Keratinocyte (primary cell): ENCODE measurements at regions not wholly inside any gene's neighbourhood (a gene's known extent, or its start where the extent isn't known, plus 50 kb on each side); places are given as distances from the start of the nearest gene placed in this dataset.

Source experiments
- DNase-seq: peaks from one replicate; pipeline ENCODE4 v3.0.0-alpha.2; 2011; ENCODE audit warnings: low read depth, missing footprints, low spot score
- FAIRE-seq: peaks from 2 replicates; lab custom pipeline; 2011; peaks lifted over from hg19 to GRCh38; lab: Jason Lieb, UNC
- H2AFZ ChIP-seq: 2 replicates; pipeline ENCODE4 v1.6.0; 2012; ENCODE audit warnings: low read length, control low read depth, inconsistent platforms; ENCODE audit not compliant: control insufficient read depth
- H3K27ac ChIP-seq: 2 replicates; pipeline ENCODE4 v1.5.1; 2011; ENCODE audit warnings: low read length; ENCODE audit not compliant: control insufficient read depth, insufficient read depth
- H3K27me3 ChIP-seq: 3 replicates; pipeline ENCODE4 v1.6.0; 2011; ENCODE audit warnings: low read length; ENCODE audit not compliant: control insufficient read depth, insufficient read depth; ENCODE audit errors: extremely low read depth
- H3K36me3 ChIP-seq, 2 experiments: 2 replicates in 1 of 2; 3 replicates in 1 of 2; pipeline ENCODE4 v1.5.1; 2011; ENCODE audit warnings: low read length in 2 of 2, mild to moderate bottlenecking in 1 of 2; ENCODE audit not compliant: control insufficient read depth in 2 of 2, insufficient read depth in 2 of 2; ENCODE audit errors: extremely low read depth in 1 of 2
- H3K4me1 ChIP-seq: 3 replicates; pipeline ENCODE4 v1.5.1; 2011; ENCODE audit warnings: low read length; ENCODE audit not compliant: control insufficient read depth, insufficient read depth; ENCODE audit errors: extremely low read depth
- H3K4me2 ChIP-seq: 3 replicates; pipeline ENCODE4 v1.6.0; 2011; ENCODE audit warnings: low read depth, low read length; ENCODE audit not compliant: control insufficient read depth, insufficient read depth; ENCODE audit errors: extremely low read depth
- H3K4me3 ChIP-seq, 3 experiments: fragments of 200-600 bp in 1 of 3; sonication (generic) in 1 of 3; 2 replicates in 2 of 3; 3 replicates in 1 of 3; pipeline ENCODE4 v1.5.1; 2011 to 2016; ENCODE audit warnings: low read length in 3 of 3, mild to moderate bottlenecking in 3 of 3, control low read depth in 2 of 3, inconsistent platforms in 1 of 3, low read depth in 1 of 3, mixed read lengths in 1 of 3, mixed run types in 1 of 3, moderate library complexity in 1 of 3; ENCODE audit not compliant: control insufficient read depth in 2 of 3, insufficient read depth in 2 of 3; ENCODE audit errors: extremely low read depth in 1 of 3
- H3K79me2 ChIP-seq: 2 replicates; pipeline ENCODE4 v1.6.0; 2012; ENCODE audit warnings: low read length; ENCODE audit not compliant: control insufficient read depth, insufficient read depth
- H3K9ac ChIP-seq: 3 replicates; pipeline ENCODE4 v1.6.0; 2011; ENCODE audit warnings: low read length; ENCODE audit not compliant: control insufficient read depth, insufficient read depth; ENCODE audit errors: extremely low read depth
- H3K9me1 ChIP-seq: 3 replicates; pipeline ENCODE4 v1.6.0; 2011; ENCODE audit warnings: low read length; ENCODE audit not compliant: control insufficient read depth, insufficient read depth; ENCODE audit errors: extremely low read depth
- H3K9me3 ChIP-seq: 2 replicates; pipeline ENCODE4 v1.5.1; 2012; ENCODE audit warnings: low read depth, low read length; ENCODE audit not compliant: control insufficient read depth
- H4K20me1 ChIP-seq: 3 replicates; pipeline ENCODE4 v1.6.0; 2011; ENCODE audit warnings: low read length; ENCODE audit not compliant: control insufficient read depth, insufficient read depth; ENCODE audit errors: extremely low read depth
- CTCF ChIP-seq, 3 experiments: IDR thresholded peaks in 1 of 3; conservative IDR thresholded peaks in 1 of 3; optimal IDR thresholded peaks in 1 of 3; 2 replicates in 2 of 3; 3 replicates in 1 of 3; pipeline versions ENCODE3 to v1.5.1; 2011; ENCODE audit warnings: low read length in 3 of 3, mild to moderate bottlenecking in 3 of 3, moderate library complexity in 2 of 3, control low read depth in 1 of 3, inconsistent platforms in 1 of 3; ENCODE audit not compliant: insufficient read depth in 2 of 3; ENCODE audit errors: extremely low read depth in 1 of 3
- EZH2 ChIP-seq: IDR thresholded peaks from one replicate; pipeline ENCODE4 v1.6.1; 2012; ENCODE audit warnings: inconsistent platforms, mild to moderate bottlenecking, low read length, moderate library complexity
- dilution Hi-C: fragments of 300-500 bp; cut with MboI; formaldehyde crosslinking; loops from one replicate; pipeline ENCODE4 v1.7.0; 2020; ENCODE audit warnings: low sequenced_read_pairs; ENCODE audit not compliant: extremely low pct_ligation_motif_present

GRCh38 chr14:25111061-25111601, 61.2 kb upstream of the STXBP6 start:
- Histone ChIP-seq H2AFZ (no peak overlapping the region), H3K79me2 (no peaks in the 10 kb centered on the region), H3K9me1 (no peaks in the 10 kb centered on the region), H3K36me3 (no peaks in the 10 kb centered on the region), H3K27me3 (no peaks in the 10 kb centered on the region), H3K9ac (no peak overlapping the region), H3K4me3 (no peak overlapping the region), H3K9me3 (no peaks in the 10 kb centered on the region), H3K27ac (no peak overlapping the region), H4K20me1 (no peaks in the 10 kb centered on the region), H3K4me1 (no peaks in the 10 kb centered on the region), H3K4me2 (no peak overlapping the region)
- DNase-seq (no peak), FAIRE-seq (no peak)
- dilution Hi-C loops, result no loop called here
- TF ChIP-seq CTCF (optimal IDR thresholded peaks at IDR 0.05 in 1 of 3, IDR thresholded peaks at IDR 0.05 in 1 of 3, conservative IDR thresholded peaks at IDR 0.05 in 1 of 3; ENCODE audit: extremely low read depth in 1 of 3, insufficient read depth in 2 of 3, low read length in 3 of 3) (no peak), EZH2 (no peak)

GRCh38 chr14:25110106-25110505, 60.2 kb upstream of the STXBP6 start:
- Histone ChIP-seq H3K9me1 (no peaks in the 10 kb centered on the region), H3K79me2 (no peaks in the 10 kb centered on the region), H3K27ac (no peak overlapping the region), H3K9ac (no peak overlapping the region), H3K4me2 (no peak overlapping the region), H4K20me1 (no peaks in the 10 kb centered on the region), H3K36me3 (no peaks in the 10 kb centered on the region), H2AFZ (no peak overlapping the region), H3K27me3 (no peaks in the 10 kb centered on the region), H3K4me1 (no peaks in the 10 kb centered on the region), H3K9me3 (no peaks in the 10 kb centered on the region), H3K4me3 (no peak overlapping the region)
- no peak for TF ChIP-seq EZH2
- TF ChIP-seq CTCF (optimal IDR thresholded peaks at IDR 0.05 in 1 of 3, IDR thresholded peaks at IDR 0.05 in 1 of 3, conservative IDR thresholded peaks at IDR 0.05 in 1 of 3; ENCODE audit: extremely low read depth in 1 of 3, insufficient read depth in 2 of 3, low read length in 3 of 3), result no peak
- DNase-seq, result no peak
- FAIRE-seq, result no peak
- dilution Hi-C loops, result no loop called here
